Colonic mucosa (tissue), 4 donors: ENCODE measurements at regions not wholly inside any gene's neighbourhood (a gene's known extent, or its start where the extent isn't known, plus 50 kb on each side); places are given as distances from the start of the nearest gene placed in this dataset.

Experiments used
- DNase-seq: peaks from one replicate; pipeline ENCODE4 v3.0.0-alpha.2; 2020
- H3K27ac ChIP-seq: fragments of 200-600 bp; one replicate; pipeline ENCODE4 v1.8.0; 2021
- H3K27me3 ChIP-seq: fragments of 200-600 bp; one replicate; pipeline ENCODE4 v1.8.0; 2021
- H3K36me3 ChIP-seq: fragments of 200-600 bp; one replicate; pipeline ENCODE4 v1.8.0; 2021
- H3K4me1 ChIP-seq: fragments of 200-600 bp; one replicate; pipeline ENCODE4 v1.8.0; 2021; ENCODE audit warnings: mild to moderate bottlenecking
- H3K4me3 ChIP-seq: fragments of 200-600 bp; one replicate; pipeline ENCODE4 v1.8.0; 2021
- H3K9ac ChIP-seq, 2 donors: one replicate each; pipeline ENCODE4 v1.7.0; 2013; ENCODE audit warnings: control low read depth in 2 of 2, low read depth in 2 of 2, low read length in 2 of 2
- H3K9me3 ChIP-seq: fragments of 200-600 bp; one replicate; pipeline ENCODE4 v1.8.0; 2021
- intact Hi-C: fragments of 100-400 bp; cut with DNase I; formaldehyde crosslinking; loops from one replicate; pipeline ENCODE4 v1.14.1; 2022
- TF ChIP-seq, protein P1 (sequence below): fragments of 200-600 bp; IDR thresholded peaks from one replicate; pipeline ENCODE4 v1.8.0; 2022; ENCODE audit warnings: antibody characterized with exemption, mild to moderate bottlenecking
- donor health status: healthy.
- donor health status: DM: no; HTN: no; CAD: no.
- donor health status: DM: no; HTN: no; CAD: no.

DNA sequence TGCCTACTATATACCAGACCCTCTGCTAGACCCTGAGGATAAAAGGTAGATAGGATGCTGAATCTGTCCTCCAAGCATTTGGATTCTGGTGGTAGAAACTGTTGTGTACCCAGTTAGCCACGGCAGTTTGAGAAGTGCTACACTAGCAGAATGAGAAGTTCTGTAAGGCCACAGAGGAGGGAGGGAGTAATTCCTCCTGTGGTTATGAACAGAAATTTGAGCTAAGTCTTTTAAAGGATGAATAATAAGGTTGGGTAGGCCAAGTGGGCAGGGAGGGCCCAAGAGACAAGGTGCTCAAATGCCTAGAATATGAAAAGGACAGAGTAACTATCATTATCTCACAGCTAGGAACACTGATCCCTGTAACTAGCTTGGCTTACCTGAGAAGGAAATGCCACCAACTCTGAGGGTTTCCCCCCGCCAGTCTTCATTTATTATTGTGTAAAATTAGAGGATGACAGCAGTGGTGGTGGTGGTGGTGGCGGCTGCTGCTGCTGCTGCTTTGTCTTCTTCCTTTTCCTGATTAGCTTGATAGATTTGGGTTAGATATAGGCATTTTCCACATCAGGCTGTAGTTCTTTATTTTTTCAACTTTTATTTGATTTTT lies 243.3 kb downstream of the PRL start:
- Histone ChIP-seq H3K4me3 (no peak overlapping the region), H3K27me3 (no peaks in the 10 kb centered on the region), H3K4me1 (no peaks in the 10 kb centered on the region), H3K36me3 (no peaks in the 10 kb centered on the region), H3K9ac (no peak overlapping the region), H3K27ac (no peak overlapping the region), H3K9me3 (no peaks in the 10 kb centered on the region)
- no peak for DNase-seq
- intact Hi-C loops, result no loop called here
- TF ChIP-seq, protein P1, sequence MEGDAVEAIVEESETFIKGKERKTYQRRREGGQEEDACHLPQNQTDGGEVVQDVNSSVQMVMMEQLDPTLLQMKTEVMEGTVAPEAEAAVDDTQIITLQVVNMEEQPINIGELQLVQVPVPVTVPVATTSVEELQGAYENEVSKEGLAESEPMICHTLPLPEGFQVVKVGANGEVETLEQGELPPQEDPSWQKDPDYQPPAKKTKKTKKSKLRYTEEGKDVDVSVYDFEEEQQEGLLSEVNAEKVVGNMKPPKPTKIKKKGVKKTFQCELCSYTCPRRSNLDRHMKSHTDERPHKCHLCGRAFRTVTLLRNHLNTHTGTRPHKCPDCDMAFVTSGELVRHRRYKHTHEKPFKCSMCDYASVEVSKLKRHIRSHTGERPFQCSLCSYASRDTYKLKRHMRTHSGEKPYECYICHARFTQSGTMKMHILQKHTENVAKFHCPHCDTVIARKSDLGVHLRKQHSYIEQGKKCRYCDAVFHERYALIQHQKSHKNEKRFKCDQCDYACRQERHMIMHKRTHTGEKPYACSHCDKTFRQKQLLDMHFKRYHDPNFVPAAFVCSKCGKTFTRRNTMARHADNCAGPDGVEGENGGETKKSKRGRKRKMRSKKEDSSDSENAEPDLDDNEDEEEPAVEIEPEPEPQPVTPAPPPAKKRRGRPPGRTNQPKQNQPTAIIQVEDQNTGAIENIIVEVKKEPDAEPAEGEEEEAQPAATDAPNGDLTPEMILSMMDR, result no peak

DNA sequence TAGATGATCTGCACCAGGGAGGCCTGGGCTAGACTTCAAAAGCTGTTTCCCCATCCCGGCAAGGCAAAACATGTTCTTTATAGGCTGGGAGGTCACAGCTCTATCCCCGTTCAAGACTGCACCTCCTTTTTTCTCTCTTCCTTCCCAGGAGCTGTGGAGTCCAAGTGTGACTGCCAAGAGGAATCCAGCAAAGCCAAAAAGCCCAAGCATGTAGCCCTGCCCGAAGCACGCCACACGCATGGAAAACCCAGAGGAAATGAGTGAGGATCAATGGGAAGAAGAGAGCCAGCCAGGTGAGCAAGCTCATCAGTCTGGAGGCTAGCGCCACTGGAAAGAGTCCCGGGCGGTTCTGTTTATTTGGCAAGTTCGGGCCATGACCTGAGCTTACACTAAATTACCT lies 240.4 kb downstream of the PRL start:
- TF ChIP-seq, protein P1, result no peak
- Histone ChIP-seq H3K9ac (no peak overlapping the region), H3K27ac (no peak overlapping the region), H3K4me1 (no peaks in the 10 kb centered on the region), H3K36me3 (no peaks in the 10 kb centered on the region), H3K27me3 (no peaks in the 10 kb centered on the region), H3K9me3 (no peaks in the 10 kb centered on the region), H3K4me3 (no peak overlapping the region)
- intact Hi-C loops, result no loop called here
- DNase-seq, result no peak

DNA sequence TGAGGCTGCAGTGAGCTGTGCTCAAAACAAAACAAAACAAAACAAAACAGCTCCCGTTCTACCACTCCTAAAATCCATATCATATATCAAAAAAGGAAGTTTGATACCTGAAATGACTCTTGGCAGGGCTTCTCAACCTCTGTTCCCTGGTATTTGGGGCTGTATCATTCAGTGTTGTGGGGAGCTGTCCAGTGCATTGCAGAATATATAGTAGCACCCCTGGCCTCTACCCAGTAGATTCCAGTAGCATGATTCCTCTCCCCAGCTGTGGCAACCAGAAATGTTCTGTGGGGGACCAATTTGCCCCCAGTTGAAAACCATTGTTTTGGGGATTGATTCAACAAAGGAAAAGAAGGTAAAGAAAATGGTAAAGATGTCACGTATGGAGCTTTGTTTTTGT lies 238.9 kb downstream of the PRL start:
- H3K36me3 ChIP-seq, result no peaks in the 10 kb centered on the region
- no peak overlapping the region for H3K27ac ChIP-seq
- H3K27me3 ChIP-seq, result no peaks in the 10 kb centered on the region
- H3K9me3 ChIP-seq, result no peaks in the 10 kb centered on the region
- H3K9ac ChIP-seq, result no peak overlapping the region
- TF ChIP-seq, protein P1, result no peak
- no peaks in the 10 kb centered on the region for H3K4me1 ChIP-seq
- no peak for DNase-seq
- intact Hi-C loops, result no loop called here
- no peak overlapping the region for H3K4me3 ChIP-seq

DNA sequence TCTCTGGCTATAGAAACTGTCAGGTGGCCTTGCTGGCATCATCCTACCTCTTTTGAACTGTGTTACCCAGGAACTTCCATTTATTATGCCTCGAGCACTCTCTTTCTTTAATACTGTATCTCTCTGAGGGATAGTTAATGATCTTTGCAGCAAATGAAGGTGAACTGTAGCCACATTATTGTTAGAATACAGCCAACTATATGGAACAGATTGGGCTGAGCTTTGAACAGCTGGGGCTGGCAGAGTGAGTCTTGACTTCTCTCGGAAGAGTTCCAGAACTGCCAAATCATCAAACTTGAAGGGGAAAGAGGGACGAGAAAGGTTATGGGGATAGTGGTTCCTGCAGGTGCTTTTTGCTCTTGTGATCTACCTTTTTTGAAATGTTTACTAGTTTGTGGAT lies 237.7 kb downstream of the PRL start:
- no peaks in the 10 kb centered on the region for H3K9me3 ChIP-seq
- no peaks in the 10 kb centered on the region for H3K4me1 ChIP-seq
- TF ChIP-seq, protein P1, result no peak
- intact Hi-C loops, result no loop called here
- DNase-seq, result no peak
- no peak overlapping the region for H3K4me3 ChIP-seq
- no peaks in the 10 kb centered on the region for H3K27me3 ChIP-seq
- no peak overlapping the region for H3K9ac ChIP-seq
- H3K27ac ChIP-seq, result no peak overlapping the region
- no peaks in the 10 kb centered on the region for H3K36me3 ChIP-seq

DNA sequence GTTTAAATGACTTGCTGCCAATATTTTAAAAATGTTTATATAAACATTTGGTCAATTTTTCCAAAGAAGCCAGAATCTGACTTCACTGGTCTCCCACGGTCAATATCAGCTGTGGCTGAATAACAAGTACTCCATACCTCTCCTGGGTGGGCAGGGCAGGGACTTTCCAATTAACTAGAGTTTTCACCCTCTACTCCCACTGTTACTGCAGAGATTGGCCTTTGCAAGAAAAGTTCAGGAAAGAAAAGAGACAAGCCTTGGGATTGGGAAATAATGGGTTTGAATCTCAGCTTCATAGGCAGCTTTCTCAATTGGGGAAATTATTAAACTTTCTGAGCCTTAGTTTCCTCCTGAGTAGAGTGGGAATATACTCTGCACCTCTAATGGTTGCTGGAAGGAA lies 236.9 kb downstream of the PRL start:
- no peak overlapping the region for H3K27ac ChIP-seq
- no peaks in the 10 kb centered on the region for H3K36me3 ChIP-seq
- H3K9ac ChIP-seq, result no peak overlapping the region
- TF ChIP-seq, protein P1, result no peak
- intact Hi-C loops, result no loop called here
- H3K27me3 ChIP-seq, result no peaks in the 10 kb centered on the region
- H3K9me3 ChIP-seq, result no peaks in the 10 kb centered on the region
- H3K4me1 ChIP-seq, result no peaks in the 10 kb centered on the region
- DNase-seq, result no peak
- H3K4me3 ChIP-seq, result no peak overlapping the region
